ENCODE measurements at regions not wholly inside any gene's neighbourhood (a gene's known extent, or its start where the extent isn't known, plus 50 kb on each side); places are given as distances from the start of the nearest gene placed in this dataset.

- Mint-ChIP-seq H3K27ac (no peak overlapping the region), H3K4me1 (ENCODE audit: low read depth) (no peaks in the 10 kb centered on the region)
Measured at GRCh38 chrX:121114691-121115090, 67.3 kb downstream of the GLUD2 start.

GRCh38 chrX:121120690-121121605 lies 73.5 kb downstream of the GLUD2 start:
- Mint-ChIP-seq H3K9me3 (no peaks in the 10 kb centered on the region), H3K36me3 (ENCODE audit: low read depth) (no peaks in the 10 kb centered on the region), H3K27me3 (ENCODE audit: insufficient read depth) (no peaks in the 10 kb centered on the region), H3K4me1 (ENCODE audit: low read depth) (no peaks in the 10 kb centered on the region), H3K27ac (no peak overlapping the region), H3K4me3 (no peak overlapping the region)
- no peak for TF ChIP-seq CTCF (IDR thresholded peaks at IDR 0.05)
- no peak for DNase-seq

More at GRCh38 chrX:121114691-121115090, 67.3 kb downstream of the GLUD2 start:
- Mint-ChIP-seq H3K27me3 (ENCODE audit: insufficient read depth) (no peaks in the 10 kb centered on the region), H3K36me3 (ENCODE audit: low read depth) (no peaks in the 10 kb centered on the region), H3K9me3 (no peaks in the 10 kb centered on the region), H3K4me3 (no peak overlapping the region)
- no peak for DNase-seq
- no peak for TF ChIP-seq CTCF (IDR thresholded peaks at IDR 0.05)

GRCh38 chrX:121122332-121122731 lies 74.9 kb downstream of the GLUD2 start:
- Mint-ChIP-seq H3K4me1 (ENCODE audit: low read depth) (no peaks in the 10 kb centered on the region), H3K4me3 (no peak overlapping the region), H3K9me3 (no peaks in the 10 kb centered on the region), H3K27me3 (ENCODE audit: insufficient read depth) (no peaks in the 10 kb centered on the region; the same call in 1 of the 2 replicates), H3K36me3 (ENCODE audit: low read depth) (no peaks in the 10 kb centered on the region), H3K27ac (no peak overlapping the region)
- TF ChIP-seq CTCF (IDR thresholded peaks at IDR 0.05) = no peak
- no peak for DNase-seq

GRCh38 chrX:121128925-121129877 lies 81.8 kb downstream of the GLUD2 start:
- TF ChIP-seq CTCF (IDR thresholded peaks at IDR 0.05) = no peak
- DNase-seq = no peak
- H3K27me3 Mint-ChIP-seq (ENCODE audit: insufficient read depth) = no peaks in the 10 kb centered on the region; the same call in 1 of the 2 replicates
- no peak overlapping the region for H3K4me3 Mint-ChIP-seq
- no peak overlapping the region for H3K27ac Mint-ChIP-seq
- H3K36me3 Mint-ChIP-seq (ENCODE audit: low read depth) = no peaks in the 10 kb centered on the region
- no peaks in the 10 kb centered on the region for H3K9me3 Mint-ChIP-seq
- H3K4me1 Mint-ChIP-seq (ENCODE audit: low read depth) = no peaks in the 10 kb centered on the region

DNA sequence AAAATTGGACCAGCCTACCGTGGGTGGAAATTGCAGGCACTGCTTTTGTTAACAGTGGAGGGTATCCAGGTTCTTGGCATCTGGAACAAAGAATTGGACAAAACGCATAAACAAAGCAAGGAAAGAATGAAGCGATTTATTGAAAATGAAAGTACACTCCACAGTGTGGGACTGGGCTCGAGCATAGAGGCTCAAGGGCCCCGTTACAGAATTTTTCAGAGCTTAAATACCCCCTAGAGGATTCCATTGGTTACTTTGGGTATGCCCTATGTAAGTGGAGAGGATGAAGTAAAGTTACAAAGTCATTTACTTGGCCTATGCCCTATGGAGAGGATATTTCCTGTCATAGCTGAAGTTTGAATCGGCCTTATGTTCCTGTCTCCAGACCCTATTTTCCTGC lies 85.3 kb downstream of the GLUD2 start:
- no peak for TF ChIP-seq CTCF (IDR thresholded peaks at IDR 0.05)
- no peaks in the 10 kb centered on the region for H3K4me1 Mint-ChIP-seq (ENCODE audit: low read depth)
- no peak for DNase-seq
- no peaks in the 10 kb centered on the region for H3K36me3 Mint-ChIP-seq (ENCODE audit: low read depth)
- H3K27me3 Mint-ChIP-seq (ENCODE audit: insufficient read depth) = no peaks in the 10 kb centered on the region; the same call in 1 of the 2 replicates
- H3K27ac Mint-ChIP-seq = no peak overlapping the region
- H3K4me3 Mint-ChIP-seq = no peak overlapping the region
- peaks cover 7% of the 10 kb centered on the region; the same call in 1 of the 2 replicates for H3K9me3 Mint-ChIP-seq
